ENCODE measurements at regions not wholly inside any gene's neighbourhood (a gene's known extent, or its start where the extent isn't known, plus 50 kb on each side); places are given as distances from the start of the nearest gene placed in this dataset.

DNA sequence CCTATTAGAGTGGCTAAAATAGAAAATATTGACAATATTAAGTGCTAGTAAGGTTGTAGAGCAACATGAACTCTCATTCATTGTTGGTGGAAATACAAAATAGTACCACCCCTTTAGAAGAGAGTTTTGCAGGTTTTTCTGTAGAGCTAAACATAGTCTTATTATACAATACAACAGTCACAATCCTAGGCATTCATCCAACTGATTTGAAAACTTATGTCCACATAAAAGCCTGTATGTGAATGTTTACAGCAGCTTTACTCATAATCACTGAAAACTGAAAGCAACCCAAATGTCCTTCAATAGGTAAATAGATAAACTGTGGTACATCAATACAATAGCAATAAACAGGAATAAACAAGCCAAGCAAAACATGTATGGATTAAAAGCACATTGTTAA, 127.2 kb upstream of the PRNP start:
- TF ChIP-seq, protein P1, sequence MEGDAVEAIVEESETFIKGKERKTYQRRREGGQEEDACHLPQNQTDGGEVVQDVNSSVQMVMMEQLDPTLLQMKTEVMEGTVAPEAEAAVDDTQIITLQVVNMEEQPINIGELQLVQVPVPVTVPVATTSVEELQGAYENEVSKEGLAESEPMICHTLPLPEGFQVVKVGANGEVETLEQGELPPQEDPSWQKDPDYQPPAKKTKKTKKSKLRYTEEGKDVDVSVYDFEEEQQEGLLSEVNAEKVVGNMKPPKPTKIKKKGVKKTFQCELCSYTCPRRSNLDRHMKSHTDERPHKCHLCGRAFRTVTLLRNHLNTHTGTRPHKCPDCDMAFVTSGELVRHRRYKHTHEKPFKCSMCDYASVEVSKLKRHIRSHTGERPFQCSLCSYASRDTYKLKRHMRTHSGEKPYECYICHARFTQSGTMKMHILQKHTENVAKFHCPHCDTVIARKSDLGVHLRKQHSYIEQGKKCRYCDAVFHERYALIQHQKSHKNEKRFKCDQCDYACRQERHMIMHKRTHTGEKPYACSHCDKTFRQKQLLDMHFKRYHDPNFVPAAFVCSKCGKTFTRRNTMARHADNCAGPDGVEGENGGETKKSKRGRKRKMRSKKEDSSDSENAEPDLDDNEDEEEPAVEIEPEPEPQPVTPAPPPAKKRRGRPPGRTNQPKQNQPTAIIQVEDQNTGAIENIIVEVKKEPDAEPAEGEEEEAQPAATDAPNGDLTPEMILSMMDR (IDR thresholded peaks at IDR 0.05; ENCODE audit: low read length) = no peak
- TF ChIP-seq EZH2 (IDR thresholded peaks at IDR 0.05; ENCODE audit: borderline replicate concordance, low read length) = no peak
